ENCODE measurements at regions not wholly inside any gene's neighbourhood (a gene's known extent, or its start where the extent isn't known, plus 50 kb on each side); places are given as distances from the start of the nearest gene placed in this dataset.

DNA sequence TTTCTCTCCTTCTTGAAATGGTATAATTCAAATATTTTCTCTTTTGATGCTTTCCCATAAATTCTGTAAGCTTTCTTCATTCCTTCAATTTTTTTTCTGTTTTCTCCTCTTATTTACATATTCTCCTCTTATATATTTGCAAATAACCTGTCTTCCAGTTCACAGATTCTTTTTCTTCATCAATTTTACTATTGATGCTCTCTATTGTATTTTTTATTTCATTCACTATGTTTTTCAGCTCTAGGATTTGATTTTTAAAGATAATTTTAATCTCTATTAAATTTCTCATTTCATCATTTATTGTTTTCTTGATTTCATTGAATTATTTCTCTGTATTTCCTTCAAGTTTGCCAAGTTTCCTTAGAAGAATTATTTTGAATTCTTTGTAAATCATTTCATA is 54.0 kb upstream of the PRPS1L1 start:
- DNase-seq = no peak

DNA sequence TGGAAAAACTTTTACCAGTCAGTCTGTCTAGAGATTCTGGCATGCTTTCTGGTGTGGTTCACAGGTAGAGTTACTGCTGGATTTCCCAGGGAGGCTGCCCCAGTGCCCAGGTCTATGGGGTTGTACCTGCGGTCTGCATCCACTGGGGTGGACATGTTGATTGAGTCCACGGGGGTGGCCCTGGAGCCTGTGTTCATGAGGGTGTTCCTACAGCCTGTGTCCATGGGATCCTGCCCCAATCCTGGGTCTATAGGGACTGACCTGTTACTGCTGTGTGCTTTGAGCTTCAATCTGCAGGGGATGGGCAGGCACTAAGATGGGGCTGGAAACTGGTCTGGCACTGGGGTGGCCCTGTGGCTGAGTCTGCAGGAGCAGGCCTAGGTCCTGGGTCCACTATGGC is 54.5 kb upstream of the PRPS1L1 start:
- no peak for DNase-seq

DNA sequence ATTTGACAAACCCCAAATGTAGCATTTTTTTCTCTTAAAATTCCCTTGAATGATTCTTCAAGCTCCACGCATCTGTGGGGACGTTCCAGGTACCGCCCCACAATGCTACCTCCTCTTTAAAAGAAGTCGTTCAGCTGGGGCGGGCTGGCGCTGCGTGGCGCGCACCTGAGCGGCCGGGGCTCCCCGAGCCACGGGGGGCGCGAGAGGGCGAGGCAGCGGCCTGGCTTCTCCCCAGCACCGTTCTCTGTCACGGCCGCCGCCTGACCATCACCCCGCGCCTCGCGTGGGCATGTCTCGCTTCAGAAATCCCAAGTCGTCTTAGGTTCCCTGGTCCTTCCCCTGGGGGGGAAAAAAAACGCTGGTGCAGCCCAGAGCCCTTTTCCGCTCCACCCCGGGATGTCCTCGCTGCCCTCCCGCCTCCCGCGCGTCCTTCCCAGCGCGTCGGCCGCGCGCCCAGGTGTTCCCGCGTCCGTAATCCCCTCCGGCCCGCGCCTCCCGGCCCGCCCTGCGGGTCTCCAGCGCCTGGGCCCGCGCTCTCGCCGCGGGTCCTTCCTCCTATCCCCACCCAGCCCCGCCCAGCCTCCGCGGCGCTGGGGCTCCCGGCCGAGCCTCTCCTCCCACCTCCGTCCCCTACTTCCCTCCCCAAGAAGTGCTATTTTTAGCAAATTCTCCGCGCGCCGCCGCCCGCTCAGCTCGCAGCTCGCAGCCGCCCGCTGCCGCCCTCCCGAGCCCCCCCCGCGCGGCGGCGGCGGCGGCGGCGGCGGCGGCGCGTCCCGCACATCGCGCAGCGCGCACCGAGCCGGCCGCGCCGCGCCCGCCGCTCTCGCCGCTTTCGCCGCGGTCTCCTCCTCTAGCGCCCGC is 58.7 kb upstream of the PRPS1L1 start:
- peak; percentile 37 for DNase-seq

DNA sequence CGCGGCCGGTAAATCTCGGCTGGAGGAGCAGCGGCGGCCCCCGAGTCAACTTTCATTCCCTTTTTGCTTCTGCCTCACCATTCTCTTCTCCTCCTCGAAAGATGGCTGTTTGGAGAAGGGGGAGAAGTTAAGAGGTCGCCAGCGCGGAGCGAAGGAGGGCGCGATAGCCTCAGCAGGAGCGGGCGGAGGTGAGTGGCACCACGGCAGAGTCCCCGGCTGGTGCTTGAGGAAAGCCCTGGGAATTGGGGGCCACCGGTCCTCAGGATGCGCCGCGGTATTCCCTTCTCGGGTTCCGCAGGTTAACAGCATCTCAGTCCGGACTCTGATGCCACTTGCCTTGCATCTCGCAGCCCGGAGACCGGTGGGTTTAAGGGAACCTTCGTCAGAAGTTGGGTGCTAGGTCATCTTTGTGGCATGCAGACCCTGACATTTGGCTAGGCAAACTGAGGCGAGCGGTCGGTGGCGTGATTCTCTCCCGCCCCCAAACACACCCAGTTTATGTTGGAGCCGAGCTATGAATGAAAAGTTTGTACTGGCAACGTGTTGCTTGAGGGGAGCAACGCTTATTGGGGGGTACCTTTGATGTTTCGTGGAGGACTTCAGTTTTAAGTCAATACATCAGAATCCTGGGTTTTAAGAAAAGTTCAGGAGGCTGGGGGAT is 59.5 kb upstream of the PRPS1L1 start:
- DNase-seq = peak; percentile 19

DNA sequence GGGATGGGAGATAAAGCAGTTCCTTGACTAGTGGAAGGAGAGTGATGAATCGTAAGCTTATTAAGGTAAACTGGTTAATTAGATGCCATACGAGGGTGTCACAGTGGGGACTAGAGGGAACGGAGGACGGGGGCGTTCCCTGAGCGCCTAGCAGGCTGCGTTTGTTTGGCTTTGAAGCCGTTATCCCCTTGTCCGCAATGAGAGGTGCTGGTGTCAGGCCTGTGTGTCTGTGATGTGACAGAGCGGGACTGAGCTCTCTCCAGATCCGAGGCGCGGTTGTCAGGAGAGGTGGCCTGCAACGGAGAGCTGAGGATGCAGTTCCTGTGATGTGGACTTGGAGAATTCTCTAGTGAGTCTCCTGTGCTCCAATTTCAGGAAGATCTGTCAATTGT is 60.0 kb upstream of the PRPS1L1 start:
- no peak for DNase-seq

DNA sequence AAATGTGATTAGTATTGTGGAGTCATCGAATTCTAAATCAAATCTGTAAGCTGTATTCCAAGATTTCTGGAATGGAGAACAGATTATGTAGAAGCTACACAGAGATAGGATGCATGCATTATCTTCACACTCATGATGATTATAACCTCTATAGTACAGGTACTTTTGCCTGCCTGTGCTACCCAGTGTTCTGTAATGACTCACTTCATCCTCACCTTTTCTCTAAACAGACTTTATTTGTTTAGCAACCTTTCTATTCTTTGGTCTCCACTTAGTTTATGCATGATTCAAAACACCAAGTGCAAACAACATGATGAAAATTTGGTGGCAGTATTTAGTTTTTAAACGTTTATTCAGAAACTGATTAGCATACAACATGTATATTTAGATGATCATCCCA is 68.4 kb upstream of the PRPS1L1 start:
- DNase-seq = no peak

GRCh38 chr7:18102576-18102975 is 74.9 kb upstream of the PRPS1L1 start:
- no peak for DNase-seq

DNA sequence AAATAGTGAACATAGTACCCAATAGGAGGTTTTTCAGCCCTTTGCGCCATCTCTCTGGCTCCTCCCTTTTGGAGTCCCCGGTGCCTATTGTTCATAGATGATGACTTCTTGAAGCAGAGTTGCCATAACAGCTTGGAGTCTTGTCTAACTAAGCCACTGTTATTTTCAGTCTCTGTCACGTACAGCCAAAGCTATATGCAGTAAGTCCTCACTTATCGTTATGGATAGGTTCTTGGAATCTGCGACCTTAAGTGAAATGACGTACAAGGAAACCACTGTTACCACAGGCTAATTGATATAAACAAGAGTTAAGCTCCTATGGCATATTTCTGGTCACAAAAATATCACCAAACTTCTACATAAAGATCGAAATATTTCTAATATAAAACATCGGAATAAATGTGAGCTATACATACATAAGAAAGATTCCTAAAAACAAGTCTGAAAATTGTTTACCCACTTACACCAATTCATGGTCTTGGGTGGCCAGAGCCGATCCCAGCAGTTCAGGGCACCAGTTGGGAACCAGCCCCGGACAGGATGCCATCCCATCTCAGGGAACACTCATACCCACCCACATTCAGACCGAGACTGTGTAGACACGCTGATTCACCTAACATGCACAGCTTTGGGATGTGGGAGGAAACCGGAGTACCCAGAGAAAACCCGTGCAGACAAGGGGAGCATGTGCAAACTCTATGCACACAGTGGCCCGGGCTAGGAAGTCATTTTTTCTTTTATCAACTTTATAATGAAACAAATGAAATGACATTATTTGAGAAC is 76.0 kb upstream of the PRPS1L1 start:
- no peak for DNase-seq

GRCh38 chr7:18109762-18110161 is 82.1 kb upstream of the PRPS1L1 start:
- DNase-seq = no peak

DNA sequence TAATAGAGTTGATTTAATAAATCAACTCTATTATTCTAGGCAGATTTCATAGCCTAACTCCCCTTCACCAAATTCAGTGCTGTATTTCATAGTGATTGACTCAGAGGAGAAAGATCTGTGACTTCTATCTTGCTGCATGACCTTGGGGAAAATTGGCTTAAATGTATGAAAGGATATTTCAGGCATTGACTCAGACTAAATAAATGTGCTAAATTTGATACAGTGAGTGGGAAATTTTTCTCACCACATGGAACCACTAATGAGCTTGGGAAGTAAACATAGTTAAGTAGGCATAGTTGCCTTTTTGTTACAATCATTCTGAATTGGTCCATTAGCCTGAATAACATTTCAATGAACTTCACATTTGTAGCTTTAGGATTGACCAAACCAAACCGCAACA is 89.0 kb upstream of the PRPS1L1 start:
- DNase-seq = no peak

GRCh38 chr7:18117482-18117881 is 89.8 kb upstream of the PRPS1L1 start:
- no peak for DNase-seq

DNA sequence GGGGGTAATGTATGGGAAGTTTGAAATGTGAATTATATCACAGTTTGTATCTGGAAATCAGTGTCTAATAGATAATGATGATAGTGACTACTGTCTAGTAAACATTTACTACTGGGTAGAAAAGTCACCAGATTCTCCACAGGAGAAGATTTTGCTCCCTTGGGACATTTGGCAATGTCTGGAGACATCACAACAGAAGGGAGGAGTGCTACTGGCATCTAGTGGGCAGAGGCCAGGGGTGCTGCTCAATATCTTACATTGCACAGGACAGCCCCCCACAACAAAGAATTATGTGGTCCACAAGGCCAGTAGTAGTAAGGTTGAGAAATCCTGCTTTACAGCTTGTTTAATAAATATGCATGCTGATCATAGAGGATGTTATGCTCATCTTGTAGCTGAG is 92.3 kb upstream of the PRPS1L1 start:
- DNase-seq = no peak

DNA sequence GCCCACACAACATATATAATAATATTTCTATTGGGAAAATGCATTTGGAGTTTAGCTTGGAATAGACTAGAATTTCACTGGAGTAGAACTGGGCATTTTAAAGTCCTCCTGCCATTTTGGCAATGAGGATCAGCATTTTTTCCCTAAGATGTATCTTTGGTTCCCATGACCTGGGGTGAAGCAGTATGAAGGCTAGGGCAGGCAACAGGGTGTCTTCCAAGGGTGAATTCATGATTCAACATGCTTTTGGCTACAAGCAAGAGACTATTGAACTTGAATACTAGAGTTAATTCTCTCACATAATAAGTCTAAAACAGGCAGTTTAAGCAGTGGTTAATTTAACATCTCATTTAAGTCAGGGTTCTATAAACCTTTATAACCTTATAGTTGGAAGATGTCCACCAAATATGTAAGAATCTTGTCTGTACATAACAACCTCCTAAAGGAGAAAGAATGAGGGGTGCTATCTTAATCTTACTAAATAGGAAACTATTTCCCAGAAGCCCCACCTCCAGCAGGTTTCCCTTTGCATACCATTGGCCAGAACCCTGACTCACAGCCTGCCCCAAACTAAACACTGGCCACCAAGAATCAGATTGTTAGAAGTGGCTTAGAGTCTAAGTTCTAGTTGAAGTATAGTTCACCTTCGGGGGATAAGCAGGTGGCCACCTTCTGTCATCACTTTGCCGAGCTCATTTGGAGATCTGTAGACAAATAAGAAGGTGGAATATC is 96.0 kb upstream of the PRPS1L1 start:
- no peak for DNase-seq

GRCh38 chr7:18125476-18125875 is 97.8 kb upstream of the PRPS1L1 start:
- no peak for DNase-seq

- no peak for DNase-seq
Observed at GRCh38 chr7:18126281-18126680, 98.6 kb upstream of the PRPS1L1 start.

DNA sequence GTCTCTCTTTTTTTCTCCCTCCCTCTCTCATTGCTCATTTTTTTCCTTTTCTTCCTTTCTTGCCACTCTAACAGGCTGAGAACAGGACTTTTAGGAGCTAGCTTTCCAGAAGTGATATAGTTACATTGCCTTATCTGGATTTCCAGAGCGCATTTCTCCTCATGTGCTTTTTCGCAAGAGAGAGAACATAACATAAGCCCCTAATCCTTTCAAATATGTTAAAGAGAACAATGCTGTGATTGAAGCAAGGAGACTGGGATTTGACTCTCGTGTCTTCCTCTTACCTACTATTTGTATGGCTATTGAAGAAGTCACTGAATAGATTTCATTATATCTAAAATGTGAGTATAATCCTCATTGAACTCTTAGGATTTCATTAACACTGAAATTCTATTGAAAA is 101.2 kb upstream of the PRPS1L1 start:
- no peak for DNase-seq

DNA sequence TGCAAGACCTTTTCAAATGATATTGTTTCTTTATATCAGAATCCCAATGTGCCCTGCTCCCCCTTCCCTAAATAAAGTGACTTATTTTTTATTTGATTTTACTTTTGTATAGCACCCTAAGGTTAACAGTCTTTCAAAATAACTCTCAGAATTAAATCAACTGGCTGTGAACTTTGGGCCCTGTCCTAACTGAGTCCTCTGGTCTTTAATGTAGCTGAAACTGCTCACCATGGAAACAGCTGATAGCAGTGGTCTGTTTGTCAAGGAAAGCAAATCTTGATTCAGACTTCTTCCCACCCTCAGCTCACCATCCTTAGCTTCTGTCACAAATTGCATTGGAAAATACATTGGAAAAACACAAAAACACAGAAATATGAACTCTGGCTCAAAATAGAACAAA is 105.2 kb upstream of the PRPS1L1 start:
- no peak for DNase-seq

GRCh38 chr7:18133921-18134320 is 106.3 kb upstream of the PRPS1L1 start:
- no peak for DNase-seq

DNA sequence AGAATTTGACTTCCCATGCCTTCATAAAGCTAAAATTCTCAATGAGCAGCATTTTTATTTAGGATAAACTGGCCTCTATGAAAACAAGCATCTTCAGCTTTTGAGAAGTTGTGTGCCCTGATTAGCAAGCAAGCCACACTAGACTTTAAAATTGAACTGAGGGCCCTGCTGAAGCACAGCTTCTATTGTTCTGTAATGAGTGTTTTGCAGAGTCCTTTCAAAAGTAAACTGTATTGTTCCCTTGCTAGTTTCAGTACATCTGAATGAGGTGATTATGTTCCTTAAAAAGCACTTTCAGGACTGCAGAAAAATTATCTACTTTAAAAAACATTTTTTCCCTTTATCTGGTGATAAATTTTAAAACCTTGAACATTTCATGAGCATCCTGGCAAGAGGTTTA is 113.3 kb upstream of the PRPS1L1 start:
- no peak for DNase-seq

DNA sequence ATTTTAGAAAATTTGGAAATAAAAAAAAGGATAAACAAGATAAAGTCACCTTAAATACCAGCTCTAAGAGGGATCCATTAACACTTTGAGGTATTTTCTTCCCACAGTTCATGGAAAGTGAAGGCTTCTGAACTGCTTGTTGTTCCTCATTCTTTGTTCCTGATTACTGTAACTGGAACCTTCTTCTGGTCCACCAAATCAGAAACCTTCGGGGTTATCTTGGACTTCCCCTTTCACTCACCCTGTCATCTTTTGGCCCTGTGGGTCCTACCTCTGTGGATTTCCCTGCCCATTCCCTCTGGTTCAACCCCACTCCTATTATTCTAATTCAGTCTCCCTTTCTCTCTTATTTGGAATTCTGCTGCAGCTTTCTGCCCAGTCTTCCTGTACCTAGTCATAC is 116.5 kb upstream of the PRPS1L1 start:
- no peak for DNase-seq

DNA sequence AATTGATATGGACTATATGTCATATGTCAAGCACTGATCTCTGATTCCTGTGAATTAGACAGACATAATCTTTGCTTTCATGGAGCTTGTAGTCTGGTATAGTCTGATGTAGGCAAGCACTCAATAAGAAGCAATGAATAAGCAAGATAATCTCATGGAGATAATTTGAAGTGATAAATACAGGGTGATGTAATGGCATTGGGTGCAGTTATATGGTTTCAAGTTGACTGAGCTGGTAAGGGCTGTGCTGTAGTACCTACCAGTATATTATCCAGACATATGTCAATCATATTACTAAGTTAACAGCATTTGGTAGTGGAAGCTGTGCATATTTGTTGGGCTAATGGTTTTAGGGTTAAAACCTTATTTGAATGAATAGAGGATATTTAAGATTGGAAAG is 117.5 kb upstream of the PRPS1L1 start:
- no peak for DNase-seq

GRCh38 chr7:18151422-18151821 is 123.8 kb upstream of the PRPS1L1 start:
- no peak for DNase-seq

DNA sequence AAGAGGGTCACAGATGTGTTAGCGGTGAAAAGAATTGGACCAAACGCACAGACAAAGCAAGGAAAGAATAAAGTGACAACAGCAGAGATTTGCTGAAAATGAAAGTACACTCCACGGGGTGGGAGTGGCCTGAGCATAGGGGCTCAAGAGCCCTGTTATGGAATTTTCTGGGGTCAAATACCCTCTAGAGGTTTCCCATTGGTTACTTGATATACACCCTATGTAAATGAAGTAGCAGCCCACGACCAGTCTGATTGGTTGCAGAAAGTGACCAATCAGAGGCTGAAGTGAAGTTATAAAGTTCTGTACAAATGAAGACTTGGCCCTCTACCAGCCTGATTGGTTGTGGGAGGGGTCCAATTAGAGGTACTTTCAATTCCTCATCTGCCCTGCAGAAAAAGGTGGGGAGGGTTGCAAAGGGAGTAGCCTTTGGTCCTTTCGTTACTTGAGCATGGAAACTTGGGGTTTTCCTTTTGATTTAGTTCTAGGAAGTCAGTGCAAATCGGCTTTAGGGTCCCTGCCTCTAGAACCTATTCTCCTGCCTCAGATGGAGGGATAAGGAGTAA is 125.6 kb upstream of the PRPS1L1 start:
- DNase-seq = no peak

Data from NCI-H2171 (cell line).